Mucosa of stomach (tissue), 1 donor: ENCODE measurements at regions not wholly inside any gene's neighbourhood (a gene's known extent, or its start where the extent isn't known, plus 50 kb on each side); places are given as distances from the start of the nearest gene placed in this dataset.

Source experiments
- H3K27me3 ChIP-seq: one replicate; pipeline ENCODE4 v1.7.0; 2013; ENCODE audit warnings: mild to moderate bottlenecking, low read length; ENCODE audit not compliant: control insufficient read depth, insufficient read depth
- H3K36me3 ChIP-seq: one replicate; pipeline ENCODE4 v1.7.0; 2013; ENCODE audit warnings: low read length; ENCODE audit not compliant: control insufficient read depth, insufficient read depth
- H3K4me1 ChIP-seq: one replicate; pipeline ENCODE4 v1.7.0; 2013; ENCODE audit warnings: mild to moderate bottlenecking, low read length; ENCODE audit not compliant: control insufficient read depth, insufficient read depth
- H3K4me3 ChIP-seq: one replicate; pipeline ENCODE4 v1.7.0; 2013; ENCODE audit warnings: low read length
- H3K9ac ChIP-seq: one replicate; pipeline ENCODE4 v1.7.0; 2013; ENCODE audit warnings: mild to moderate bottlenecking, low read length, moderate library complexity
- H3K9me3 ChIP-seq: one replicate; pipeline ENCODE4 v1.7.0; 2013; ENCODE audit warnings: mild to moderate bottlenecking, low read length, moderate library complexity; ENCODE audit not compliant: control insufficient read depth
- donor health status: Pancreatic carcinoma.

DNA sequence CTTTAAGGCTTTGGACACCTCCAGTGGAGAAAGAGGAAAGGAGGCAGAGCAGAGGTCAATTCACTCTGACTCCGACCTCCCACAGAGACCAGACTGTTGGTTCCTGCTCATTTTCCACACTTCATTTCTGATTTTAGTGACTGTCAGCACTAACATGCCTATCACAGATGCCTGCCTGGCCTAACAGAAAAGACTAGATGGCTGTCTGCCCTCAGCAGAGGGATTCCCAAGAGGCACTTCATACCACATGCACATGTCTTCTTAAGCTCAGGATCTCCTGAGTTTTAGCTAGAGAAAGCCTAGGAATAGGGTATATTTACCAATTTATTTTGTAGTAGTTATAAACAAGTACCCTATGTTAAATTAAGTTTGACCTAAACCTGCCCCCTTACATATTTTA, 336.0 kb downstream of the ENC1 start:
- no peaks in the 10 kb centered on the region for H3K27me3 ChIP-seq
- H3K9me3 ChIP-seq: no peaks in the 10 kb centered on the region
- no peaks in the 10 kb centered on the region for H3K4me1 ChIP-seq
- H3K4me3 ChIP-seq: no peak overlapping the region
- H3K36me3 ChIP-seq: no peaks in the 10 kb centered on the region
- H3K9ac ChIP-seq: no peak overlapping the region

- Histone ChIP-seq H3K9ac (no peak overlapping the region), H3K4me1 (no peaks in the 10 kb centered on the region), H3K36me3 (no peaks in the 10 kb centered on the region), H3K27me3 (no peaks in the 10 kb centered on the region), H3K4me3 (no peak overlapping the region), H3K9me3 (no peaks in the 10 kb centered on the region)
Measured at GRCh38 chr5:74303578-74303977, 336.9 kb downstream of the ENC1 start.

GRCh38 chr5:74301576-74301975, 339.0 kb downstream of the ENC1 start:
- no peaks in the 10 kb centered on the region for H3K27me3 ChIP-seq
- H3K4me3 ChIP-seq: no peak overlapping the region
- peaks cover 5% of the 10 kb centered on the region for H3K4me1 ChIP-seq
- H3K9ac ChIP-seq: no peak overlapping the region
- no peaks in the 10 kb centered on the region for H3K36me3 ChIP-seq
- H3K9me3 ChIP-seq: no peaks in the 10 kb centered on the region

- Histone ChIP-seq H3K4me1 (peaks cover 5% of the 10 kb centered on the region), H3K9me3 (no peaks in the 10 kb centered on the region), H3K36me3 (no peaks in the 10 kb centered on the region), H3K4me3 (no peak overlapping the region), H3K27me3 (no peaks in the 10 kb centered on the region), H3K9ac (no peak overlapping the region)
Measured at GRCh38 chr5:74300808-74301389, 339.6 kb downstream of the ENC1 start.

- no peaks in the 10 kb centered on the region for H3K9me3 ChIP-seq
Measured at GRCh38 chr5:74299833-74300232, 340.7 kb downstream of the ENC1 start.

DNA sequence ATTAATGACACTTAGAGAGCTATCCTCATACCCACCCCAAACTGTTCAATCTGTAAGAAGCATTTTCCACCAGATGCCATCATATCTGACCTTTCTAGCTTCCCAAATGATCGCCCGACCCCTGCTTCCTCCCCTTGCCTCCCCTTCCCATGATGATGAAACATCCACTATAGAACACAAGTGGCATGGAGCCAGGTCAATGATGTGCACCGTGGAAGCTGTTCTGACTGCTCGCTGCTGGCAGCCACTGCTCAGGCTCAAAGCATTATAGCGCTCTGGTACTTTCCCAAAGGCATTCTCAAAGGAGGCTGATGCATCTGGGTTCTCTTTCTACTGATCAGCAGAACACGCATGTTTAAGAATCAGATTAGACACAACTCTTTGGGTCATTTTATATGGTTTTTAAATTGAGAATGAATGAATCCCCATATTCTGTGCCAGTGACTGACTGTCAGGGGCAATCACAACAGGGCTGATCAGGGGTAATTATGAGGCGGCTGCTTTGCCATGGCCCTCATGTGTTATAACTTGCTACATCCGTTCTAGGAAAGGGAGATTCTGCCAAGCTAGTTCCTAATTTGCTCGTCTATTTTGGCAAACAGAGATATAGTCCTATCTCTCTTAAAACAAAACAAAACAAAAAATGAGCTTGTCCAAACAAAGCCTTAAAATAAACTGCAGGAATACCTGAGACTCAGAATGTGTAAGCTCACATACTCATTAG, 343.7 kb downstream of the ENC1 start:
- H3K9ac ChIP-seq: no peak overlapping the region
- no peaks in the 10 kb centered on the region for H3K27me3 ChIP-seq
- H3K4me1 ChIP-seq: peaks cover 5% of the 10 kb centered on the region
- no peaks in the 10 kb centered on the region for H3K36me3 ChIP-seq
- H3K4me3 ChIP-seq: no peak overlapping the region
- H3K9me3 ChIP-seq: no peaks in the 10 kb centered on the region

More at GRCh38 chr5:74299833-74300232, 340.7 kb downstream of the ENC1 start:
- Histone ChIP-seq H3K4me1 (peaks cover 5% of the 10 kb centered on the region), H3K4me3 (no peak overlapping the region), H3K9ac (no peak overlapping the region), H3K36me3 (no peaks in the 10 kb centered on the region), H3K27me3 (no peaks in the 10 kb centered on the region)

DNA sequence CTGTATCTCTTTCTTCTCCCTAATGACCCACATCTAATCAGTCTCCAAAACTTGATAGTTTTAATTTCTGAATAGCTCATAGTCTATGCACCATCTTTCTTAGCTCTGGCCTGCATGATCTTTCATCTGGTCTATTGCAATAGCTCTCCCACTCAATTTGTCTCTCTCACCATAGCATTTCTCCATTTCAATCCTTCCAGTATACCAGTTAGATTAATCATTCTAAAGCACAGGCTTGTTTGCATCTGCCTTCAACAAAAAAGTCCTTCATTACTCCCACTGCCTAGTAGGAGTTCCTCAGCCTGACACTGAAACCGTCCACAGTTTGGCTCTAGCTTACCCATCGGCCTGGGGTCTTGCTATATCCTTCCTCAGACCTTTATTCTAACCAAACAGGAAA, 344.9 kb downstream of the ENC1 start:
- Histone ChIP-seq H3K27me3 (no peaks in the 10 kb centered on the region), H3K4me1 (peaks cover 5% of the 10 kb centered on the region), H3K9ac (no peak overlapping the region), H3K36me3 (no peaks in the 10 kb centered on the region), H3K4me3 (no peak overlapping the region), H3K9me3 (no peaks in the 10 kb centered on the region)

- Histone ChIP-seq H3K9me3 (no peaks in the 10 kb centered on the region), H3K27me3 (no peaks in the 10 kb centered on the region), H3K9ac (no peak overlapping the region), H3K4me3 (no peak overlapping the region), H3K4me1 (peaks cover 5% of the 10 kb centered on the region), H3K36me3 (no peaks in the 10 kb centered on the region)
Measured at GRCh38 chr5:74295141-74295540, 345.4 kb downstream of the ENC1 start.

DNA sequence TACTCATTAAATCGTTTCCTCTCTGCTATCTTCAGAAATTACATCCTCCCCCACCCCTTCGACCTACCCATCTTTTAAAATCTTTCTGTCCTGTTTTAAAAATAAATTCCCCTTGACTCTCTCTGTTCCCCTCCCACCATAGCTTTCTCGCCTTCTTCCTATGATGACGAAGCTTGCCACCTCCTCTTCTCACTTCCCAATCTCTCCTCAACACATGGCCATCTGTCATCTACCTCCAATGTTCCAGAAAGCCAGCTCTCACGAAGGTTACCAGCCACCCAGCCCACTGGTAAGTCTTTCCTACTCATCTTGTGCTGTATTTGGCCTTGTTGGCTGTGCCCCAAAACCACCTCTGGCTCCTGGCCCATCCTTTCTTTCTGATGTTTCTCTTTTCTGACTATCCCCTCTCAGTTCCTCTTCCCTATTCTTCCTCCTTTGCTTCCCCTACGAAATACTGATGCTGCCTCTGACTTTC, 346.3 kb downstream of the ENC1 start:
- no peaks in the 10 kb centered on the region for H3K36me3 ChIP-seq
- H3K27me3 ChIP-seq: no peaks in the 10 kb centered on the region
- no peak overlapping the region for H3K9ac ChIP-seq
- no peaks in the 10 kb centered on the region for H3K9me3 ChIP-seq
- H3K4me3 ChIP-seq: no peak overlapping the region
- H3K4me1 ChIP-seq: peaks cover 5% of the 10 kb centered on the region

DNA sequence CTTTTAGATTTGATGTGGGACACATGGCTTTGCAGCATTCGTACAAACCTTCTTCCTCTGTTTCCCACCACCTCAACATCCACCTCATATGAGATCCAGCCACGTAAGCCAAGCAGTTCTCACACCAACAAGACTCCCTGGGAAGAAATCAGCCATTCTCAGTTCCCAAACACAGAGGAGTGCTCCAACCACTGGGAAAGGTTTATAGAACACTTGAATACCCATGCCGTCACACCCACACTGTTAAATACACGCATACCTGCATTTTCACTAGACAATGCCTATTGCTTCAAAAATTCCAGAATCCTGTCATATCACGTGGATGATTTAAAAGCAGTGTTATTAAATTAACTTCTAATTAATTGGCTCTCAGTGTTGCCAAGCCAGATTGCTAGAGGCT, 347.3 kb downstream of the ENC1 start:
- Histone ChIP-seq H3K27me3 (no peaks in the 10 kb centered on the region), H3K9ac (no peak overlapping the region), H3K4me1 (peaks cover 5% of the 10 kb centered on the region), H3K9me3 (no peaks in the 10 kb centered on the region), H3K4me3 (no peak overlapping the region), H3K36me3 (no peaks in the 10 kb centered on the region)

GRCh38 chr5:74290634-74291241, 349.8 kb downstream of the ENC1 start:
- Histone ChIP-seq H3K9me3 (no peaks in the 10 kb centered on the region), H3K4me3 (no peak overlapping the region), H3K4me1 (no peaks in the 10 kb centered on the region), H3K27me3 (no peaks in the 10 kb centered on the region), H3K9ac (no peak overlapping the region), H3K36me3 (no peaks in the 10 kb centered on the region)

DNA sequence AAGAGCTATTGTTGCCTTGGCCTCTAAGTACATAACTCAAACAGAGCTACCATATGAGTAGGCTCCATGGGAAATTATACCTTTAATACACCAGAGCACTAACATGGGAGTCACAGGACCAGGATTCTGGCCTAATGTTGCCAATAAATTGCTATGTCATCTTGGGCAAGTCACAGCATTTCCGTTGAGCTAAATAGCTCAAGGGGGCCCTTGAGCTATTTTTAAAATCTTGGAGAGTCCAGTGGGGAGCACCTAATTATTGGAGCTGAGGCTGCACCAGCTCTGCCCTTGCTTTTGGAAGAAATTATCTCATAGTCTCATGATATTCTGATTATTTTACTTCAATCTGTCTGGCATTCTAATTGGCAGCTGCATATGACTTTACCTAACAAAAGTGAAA, 350.8 kb downstream of the ENC1 start:
- Histone ChIP-seq H3K36me3 (no peaks in the 10 kb centered on the region), H3K27me3 (no peaks in the 10 kb centered on the region), H3K9ac (no peak overlapping the region), H3K4me3 (no peak overlapping the region), H3K4me1 (no peaks in the 10 kb centered on the region), H3K9me3 (no peaks in the 10 kb centered on the region)
